IPS-NIHi7 (cell line): ENCODE measurements at regions not wholly inside any gene's neighbourhood (a gene's known extent, or its start where the extent isn't known, plus 50 kb on each side); places are given as distances from the start of the nearest gene placed in this dataset.

Experiments
- DNase-seq: peaks from one replicate; pipeline ENCODE4 v3.0.0; 2012; ENCODE audit warnings: mixed read lengths; ENCODE audit errors: extremely low spot score

DNA sequence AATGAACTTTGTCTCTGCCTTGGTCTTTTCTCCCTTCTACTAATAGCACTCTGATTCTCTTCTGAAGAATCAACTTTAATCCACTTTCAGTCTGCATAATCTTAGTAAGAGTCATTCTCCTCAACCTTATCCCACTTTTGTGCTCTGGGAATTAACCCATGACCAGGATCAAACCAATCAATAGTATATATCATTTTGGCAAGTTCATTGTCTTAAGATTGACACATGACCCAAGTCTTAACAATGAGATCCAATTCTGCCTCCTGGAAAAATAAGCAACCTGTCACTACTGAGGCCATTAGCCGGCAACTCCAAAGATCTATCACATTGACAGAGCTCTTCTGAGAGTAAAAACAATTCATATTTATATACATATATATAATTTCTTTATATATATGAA lies 1358.4 kb upstream of the ADGRL3 start:
- no peak for DNase-seq

DNA sequence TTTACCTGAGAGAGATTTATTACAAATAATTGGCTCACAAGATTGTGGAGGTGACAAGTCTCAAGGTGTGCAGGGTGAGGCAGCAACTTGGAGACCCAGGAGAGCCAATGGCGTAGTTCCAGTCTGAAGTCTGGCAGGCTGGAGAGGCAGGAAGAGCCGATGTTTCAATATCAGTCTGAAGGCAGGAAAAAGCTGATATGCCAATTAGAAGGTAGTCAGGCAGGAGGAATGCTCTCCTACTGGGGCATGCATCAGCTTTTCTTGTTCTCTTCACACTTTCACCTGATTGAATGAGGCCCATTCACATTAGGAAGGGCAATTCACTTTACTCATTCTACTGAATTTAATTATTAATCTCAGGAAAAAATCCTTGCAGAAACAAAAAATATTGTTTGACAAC lies 1351.7 kb upstream of the ADGRL3 start:
- DNase-seq, result peak; percentile 25

DNA sequence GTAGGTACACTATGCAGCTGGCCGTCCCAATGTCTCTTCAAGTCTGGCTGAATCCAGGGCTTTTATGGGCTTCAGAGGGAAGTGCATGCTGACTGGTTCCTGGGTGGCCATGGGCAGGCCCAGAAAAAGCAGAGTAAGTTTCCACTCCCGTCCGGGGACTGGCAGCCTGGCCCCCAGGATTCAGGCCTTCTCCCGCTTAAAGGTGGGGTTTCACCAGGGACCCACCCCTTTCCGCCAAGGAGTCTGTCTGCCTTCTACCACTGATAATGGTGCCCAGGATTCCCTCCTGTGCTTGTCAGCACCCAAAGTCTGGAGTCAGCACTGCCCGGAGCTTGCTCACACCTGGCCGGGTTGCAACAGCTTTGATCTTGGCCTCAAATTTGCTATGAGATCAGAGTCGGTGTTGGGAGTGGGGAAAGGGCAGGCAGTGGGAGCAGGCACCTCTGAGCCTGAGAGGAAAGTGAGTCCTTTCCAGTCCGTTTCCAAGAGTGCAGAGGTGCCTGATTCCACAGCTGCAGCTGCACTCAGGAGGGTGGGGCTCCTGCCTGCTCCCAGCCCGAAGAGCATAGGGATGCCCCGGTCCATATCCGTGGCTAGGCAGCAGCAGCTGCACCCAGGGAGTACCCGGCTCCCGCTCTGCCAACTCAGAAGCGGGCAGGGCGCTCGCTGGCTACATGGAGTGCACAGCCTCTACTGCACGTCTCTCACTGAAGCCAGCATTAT lies 1344.3 kb upstream of the ADGRL3 start:
- DNase-seq, result no peak

DNA sequence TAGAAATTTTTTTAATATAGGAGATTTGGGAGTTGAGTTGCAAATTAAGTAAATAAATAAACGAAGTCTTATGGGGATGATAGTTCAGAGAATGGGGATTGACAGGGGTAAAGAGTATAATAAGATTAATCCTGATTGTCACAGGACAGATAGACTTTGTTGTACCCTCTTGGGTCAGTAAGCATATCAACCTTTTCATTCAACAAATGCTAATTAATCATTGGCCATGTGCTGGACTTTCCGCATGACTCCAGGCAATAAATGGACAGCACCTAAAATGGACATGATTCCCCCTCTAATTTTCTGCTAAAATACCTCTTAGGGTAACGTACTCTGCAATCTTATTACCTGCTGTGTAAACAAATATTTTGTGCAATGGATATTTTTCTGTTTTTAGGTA lies 1331.1 kb upstream of the ADGRL3 start:
- DNase-seq, result no peak

DNA sequence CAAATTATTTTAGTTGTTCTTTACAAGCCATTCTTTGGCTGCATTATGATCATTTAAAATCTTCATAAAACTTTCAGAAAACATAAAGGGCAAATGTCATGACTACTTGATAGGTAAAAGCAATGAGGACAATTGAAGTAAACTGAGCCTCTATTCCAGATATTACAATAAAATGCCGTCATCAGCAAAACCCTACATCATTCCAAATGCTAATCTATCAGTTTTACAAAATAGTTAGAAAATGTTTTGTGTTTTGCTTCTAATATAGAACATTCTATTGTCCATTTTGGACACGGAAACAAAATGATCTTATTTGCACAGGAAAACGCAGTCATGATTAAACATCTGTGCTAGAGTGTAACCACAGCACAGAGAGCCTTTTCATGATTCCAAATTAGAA lies 1330.6 kb upstream of the ADGRL3 start:
- DNase-seq, result no peak

DNA sequence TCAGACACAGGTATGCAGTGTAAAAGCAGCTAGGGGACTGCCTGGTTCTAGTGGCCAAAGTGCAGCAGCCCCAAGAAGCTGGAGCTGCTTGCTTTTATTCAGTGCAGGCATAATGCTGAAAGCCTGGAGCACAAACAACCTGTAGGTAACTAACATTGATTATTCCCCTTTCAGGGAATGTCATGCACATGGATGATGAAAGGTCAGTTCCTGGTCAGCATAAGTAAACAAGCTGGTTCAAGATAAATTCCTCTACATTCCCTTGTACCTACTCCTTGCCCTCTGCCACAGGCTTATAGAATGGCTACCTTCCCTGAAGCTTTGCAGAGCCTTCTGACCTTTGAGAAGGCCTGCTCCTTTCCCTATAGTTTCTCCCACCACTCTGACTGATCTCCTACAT lies 1318.5 kb upstream of the ADGRL3 start:
- DNase-seq, result no peak

DNA sequence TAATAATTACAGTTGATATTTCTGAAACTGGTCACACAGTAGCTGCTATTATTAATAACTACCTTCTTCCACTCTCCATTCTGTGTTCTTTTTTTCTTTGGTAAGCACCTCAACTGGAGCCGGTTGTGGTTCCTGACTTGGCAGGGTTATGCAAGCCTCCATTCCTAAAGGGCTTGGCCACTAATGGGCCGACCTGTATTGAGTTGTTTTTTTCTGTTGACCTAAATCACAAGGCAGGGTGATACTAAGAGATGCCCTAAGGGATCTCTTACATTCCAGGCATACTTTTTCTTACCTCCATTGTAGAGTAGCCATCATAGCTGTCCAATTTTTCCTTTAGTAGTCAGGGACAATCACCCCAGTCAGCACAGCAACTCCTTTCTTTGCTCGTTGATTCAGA lies 1295.8 kb upstream of the ADGRL3 start:
- DNase-seq, result peak; percentile 8

DNA sequence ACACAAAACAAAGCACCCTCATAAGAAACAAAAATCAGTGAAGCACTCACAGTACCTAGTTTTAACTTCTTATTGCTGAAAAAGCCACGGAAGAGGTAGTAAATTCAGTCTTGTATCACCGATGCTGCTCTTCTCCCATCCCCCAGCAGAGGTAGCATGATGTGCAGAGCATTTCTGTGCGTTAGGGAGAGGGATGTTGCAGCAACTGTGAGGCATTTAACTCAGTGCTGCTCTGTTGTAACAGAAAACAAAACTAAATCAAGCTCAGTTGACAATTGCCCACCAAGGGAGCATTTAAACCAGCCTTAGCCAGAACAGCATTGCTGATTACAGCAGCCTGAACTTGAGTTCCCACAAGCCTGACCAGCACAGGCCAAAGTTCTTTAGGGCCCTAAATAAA lies 1279.7 kb upstream of the ADGRL3 start:
- peak; percentile 18 for DNase-seq

DNA sequence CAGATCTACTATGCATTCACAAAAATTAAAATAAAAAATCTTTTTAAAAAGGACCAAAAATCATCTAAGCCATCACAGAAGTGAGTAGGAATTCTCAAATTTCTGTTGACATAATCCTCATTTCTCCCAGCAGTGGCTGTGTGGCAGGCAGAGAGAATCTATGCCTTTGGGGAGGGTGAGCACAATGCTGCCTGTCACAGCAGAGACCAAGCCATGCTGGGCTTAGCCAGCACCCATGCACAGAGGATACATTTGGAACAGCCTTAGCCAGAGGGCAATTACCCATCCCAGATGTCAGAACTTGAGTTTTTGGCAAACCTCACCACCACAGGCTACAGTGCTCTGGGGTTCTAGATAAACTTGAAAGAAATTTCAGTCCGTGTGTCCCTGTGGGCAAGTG lies 1274.8 kb upstream of the ADGRL3 start:
- no peak for DNase-seq

DNA sequence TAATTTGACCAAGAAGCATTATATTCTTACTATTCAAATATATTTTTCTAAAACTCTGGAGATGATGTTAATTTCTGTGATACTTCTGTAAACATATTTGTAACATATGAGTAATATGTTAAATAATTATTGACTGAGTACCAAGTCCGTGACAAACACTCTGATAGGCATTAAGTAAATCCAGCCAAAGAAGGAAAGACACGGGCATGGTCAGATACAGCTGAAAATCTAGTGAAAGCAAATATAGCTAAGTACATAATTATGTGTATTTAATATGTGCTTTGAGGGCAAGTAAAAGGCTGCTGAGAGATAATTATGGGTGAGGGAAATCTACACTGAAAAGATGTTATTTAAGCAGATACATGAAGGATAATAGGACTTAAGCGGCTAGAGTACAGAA lies 1263.6 kb upstream of the ADGRL3 start:
- no peak for DNase-seq

DNA sequence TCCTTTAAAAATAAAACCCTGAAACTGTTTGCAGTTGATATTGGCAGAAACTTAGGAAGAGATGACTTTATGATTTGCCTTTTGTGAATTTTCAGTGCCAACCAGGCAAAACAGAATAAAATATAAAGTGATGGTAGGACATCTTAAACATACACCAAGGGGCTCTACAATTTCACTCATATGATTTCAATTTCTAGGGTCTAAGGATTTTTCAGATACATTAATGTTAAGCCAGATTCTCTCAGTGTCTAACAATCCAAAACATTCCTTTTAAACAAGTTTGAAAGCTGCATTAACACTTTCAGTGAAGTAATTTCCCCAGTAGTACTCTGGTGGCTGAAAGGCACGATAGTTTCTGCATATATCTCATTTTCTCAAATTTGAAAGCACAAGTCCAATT lies 1262.0 kb upstream of the ADGRL3 start:
- no peak for DNase-seq

DNA sequence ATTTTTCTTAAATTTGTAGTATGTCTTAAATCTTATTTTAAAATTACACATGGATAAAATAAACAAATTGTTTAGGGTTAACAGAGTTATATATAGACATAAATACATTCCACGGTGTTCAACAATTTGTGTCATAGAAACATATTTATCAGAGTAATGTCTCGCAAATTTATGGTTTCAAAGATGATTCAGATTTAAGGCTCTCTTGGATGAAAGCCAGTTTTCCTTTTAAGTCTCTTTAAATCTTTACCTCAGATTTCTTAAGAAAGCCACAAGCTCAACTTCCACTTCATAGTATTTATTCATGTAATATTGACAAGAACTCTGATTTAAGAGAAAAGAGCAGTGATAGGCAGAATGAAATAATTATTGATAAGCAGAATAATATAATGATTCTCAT lies 1254.8 kb upstream of the ADGRL3 start:
- DNase-seq, result no peak

DNA sequence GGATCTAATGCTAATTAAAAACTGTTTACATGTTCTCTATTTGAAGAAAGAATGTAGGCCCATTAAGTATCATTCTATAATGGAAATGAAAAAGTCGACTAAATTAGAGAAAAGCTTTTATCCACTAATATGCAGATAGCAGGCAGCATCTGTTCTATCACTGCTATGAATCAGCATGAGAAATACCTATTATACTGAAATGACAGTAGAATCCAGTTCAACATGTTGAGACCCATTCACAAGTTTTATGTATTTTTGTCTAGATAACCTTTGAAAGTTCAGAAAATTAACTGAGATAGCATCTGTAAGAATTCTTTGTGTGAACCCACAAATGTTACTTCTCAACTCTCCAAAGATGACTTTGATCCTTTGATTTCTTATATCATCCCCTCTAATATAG lies 1254.4 kb upstream of the ADGRL3 start:
- no peak for DNase-seq

DNA sequence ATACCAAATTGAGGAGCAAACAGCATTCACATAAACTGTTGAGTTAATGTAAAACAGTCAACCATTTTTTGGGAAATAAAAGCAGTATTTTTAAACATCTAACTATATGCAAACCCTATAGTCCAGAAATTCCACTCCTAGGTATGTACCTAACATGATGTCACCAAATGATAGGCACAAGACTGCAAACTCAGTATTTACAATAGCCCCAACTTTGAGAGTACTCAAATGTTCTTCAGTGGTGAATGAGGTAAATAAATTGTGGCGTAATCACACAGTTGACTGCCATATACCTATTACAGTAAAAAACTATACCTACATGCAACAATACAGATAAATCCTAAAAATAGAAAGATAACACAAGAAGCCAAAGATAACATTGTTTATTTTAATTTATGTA lies 1243.8 kb upstream of the ADGRL3 start:
- no peak for DNase-seq

DNA sequence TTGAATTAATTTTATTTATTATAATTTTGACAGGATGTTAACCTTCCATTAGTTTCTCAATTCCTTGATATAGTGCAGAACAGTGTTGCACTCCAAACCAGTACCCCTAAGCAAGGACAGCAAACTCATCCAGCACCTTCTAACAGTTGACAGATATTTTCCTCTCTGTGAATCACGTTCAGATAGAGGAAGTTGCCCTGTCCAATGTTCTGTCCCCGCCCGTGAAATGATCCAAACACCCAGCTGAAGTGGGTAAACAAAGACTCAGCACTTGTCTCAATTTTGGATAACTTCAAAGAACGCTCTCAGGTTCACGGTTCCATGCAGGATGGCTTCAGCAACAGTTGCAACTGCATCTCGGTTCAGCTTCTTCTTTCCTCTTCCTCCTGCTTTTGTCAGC lies 1240.0 kb upstream of the ADGRL3 start:
- no peak for DNase-seq

DNA sequence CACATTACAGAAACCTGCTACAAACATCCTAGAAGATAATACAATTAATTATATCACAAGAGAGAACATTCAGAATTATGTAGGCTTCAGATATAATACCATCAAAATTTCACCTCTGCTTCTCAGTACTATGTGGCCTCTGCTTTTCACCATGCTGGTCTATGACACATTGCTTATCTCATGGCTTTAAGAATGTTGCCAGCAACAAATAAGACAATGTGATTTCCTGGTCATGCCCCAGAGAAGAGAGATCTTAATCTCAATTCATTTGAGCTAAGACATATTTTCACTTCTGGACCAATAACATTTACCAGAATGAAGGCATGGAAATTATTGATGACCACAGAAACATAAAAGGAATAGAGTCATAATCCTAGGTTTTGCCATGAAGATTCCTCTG lies 1233.4 kb upstream of the ADGRL3 start:
- DNase-seq, result no peak

DNA sequence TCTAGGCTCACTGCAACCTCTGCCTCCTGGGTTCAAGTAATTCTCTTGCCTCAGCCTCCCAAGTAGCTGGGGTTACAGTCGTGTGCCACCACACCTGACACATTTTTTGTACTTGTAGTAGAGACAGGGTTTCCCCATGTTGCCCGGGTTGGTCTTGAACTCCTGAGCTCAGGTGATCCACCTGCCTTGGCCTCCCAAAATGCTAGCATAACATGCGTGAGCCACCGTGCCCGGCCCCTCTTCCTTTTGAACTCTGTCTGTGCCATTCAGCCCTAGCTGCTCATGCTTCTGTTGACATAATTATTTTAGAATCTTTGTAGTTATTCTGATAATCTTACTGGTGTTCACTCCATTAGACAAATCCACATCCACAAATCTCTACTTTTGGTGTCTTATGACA lies 1231.3 kb upstream of the ADGRL3 start:
- DNase-seq, result no peak

DNA sequence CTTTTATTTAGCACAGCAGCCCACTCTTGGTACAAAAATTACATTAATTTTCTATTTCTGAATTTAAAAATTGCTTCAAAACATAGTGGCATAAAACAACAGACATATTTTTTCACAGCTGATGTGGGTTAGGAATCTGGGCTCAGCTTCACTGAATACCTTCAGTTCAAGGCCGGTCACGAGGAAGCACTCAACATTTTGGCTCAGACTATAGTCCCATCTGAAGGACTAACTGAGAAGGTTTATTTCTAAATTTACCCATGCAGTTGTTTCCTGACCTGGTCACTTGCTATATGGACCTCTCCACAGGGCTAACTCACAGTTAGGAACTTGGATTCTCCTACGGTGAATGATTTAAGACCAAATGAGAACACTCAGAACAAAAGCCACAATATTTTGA lies 1230.2 kb upstream of the ADGRL3 start:
- no peak for DNase-seq

DNA sequence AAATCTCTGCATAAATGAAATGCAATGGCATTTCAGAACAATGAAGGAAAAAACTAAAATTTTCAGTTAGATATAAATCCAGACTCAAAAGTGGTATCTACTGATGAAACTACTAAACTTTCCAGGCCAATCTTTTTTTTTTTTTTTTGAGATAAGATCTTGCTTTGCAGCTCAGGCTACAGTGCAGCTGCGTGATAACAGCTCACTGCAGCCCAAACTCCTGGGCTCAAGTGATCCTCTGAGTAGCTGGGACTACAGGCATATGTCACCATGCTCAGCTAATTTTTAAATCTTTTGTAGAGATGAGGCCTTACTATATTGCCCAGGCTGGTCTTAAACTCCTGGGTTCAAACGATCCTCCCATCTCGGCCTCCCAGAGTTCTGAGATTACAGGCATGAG lies 1228.2 kb upstream of the ADGRL3 start:
- DNase-seq, result no peak

DNA sequence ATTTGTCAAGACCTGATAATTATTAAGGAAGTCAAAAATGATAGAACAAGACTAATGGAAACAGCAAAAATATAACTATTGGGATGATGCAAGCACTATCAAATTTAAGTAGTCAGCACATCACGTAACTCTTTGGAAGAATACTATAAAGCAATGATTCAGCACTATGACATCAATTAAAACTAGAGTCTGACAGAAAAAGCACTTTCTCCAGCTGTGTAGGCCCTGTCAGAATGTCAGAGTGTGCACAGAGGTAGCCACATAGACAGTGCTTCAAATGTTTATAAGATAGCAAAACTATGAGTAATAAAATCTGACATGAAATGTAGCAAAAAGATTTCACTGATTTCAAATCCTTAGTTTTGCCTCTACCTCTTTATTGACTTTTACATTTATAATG lies 1226.6 kb upstream of the ADGRL3 start:
- no peak for DNase-seq

DNA sequence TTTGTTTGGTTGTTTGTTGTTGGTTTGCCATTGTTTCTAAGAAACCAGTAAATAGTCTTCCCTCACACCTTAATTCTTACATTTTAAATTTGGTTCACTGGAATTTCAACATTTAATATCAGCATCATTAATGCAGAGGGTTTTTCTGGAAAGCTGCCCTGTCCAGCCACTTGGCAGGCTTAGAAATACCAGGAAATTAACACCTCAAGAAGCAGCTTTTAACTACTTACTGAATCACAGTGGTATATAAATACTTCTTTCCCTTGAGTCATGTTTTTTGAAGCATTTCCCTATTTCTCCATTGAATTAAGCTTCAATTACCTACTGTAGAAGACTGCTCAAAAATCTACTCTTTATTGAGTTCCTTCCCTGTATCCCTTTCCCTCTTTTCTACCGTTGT lies 1221.1 kb upstream of the ADGRL3 start:
- no peak for DNase-seq

DNA sequence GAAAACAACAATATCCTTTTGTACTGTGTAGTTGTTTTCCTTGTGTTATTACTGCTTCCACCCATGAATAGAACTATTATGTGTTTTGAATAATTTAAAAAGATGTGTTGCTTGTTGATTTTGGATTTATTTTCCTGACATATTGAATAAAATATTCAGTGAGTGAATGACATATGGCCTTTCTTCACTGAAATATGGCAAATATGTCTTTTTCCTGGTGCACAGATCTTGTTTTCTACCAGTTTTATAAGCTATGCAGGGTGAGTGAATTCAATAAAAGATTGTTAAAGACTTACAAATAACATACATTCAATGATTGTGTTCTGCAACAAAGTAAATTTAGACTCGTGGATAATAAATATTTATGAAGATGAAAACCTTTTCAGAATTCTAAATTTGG lies 1216.3 kb upstream of the ADGRL3 start:
- no peak for DNase-seq

DNA sequence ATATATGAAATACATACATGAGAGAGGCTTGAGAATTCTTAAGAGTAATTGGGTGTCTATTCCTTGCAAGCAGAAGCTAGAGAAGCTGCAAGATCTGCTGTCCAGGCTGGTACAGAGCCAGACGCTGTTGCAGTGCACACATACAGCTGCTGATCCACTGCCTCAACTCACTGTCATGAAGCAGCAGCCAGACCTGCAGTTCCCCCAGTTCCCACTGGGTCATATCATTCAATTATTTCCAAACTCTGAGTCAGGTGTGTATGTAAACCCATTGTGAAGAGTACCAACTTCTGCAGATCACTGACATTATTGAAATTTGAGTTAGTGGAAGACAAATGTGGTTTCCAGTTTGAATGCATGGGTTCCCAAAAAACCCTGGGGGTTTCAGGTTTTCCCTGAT lies 1212.8 kb upstream of the ADGRL3 start:
- DNase-seq, result peak; percentile 8

DNA sequence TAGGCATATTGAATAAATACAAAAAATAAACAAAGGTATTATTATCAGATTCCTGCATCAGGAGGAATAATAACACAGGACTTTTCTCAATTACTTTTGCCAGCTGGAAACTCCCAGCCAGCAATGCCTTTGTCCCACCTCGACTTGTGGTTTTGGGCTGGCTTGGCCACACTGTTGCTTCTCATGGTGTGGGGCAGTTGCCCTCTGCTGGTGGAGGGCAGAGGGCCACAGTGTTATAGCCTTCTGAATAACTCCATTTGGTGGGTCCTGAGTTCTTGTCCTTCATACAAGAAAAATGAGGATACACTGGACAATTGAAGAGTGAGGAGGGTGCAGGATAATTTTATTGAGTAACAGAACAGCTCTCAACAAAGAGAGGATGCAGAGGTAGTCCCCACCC lies 1206.0 kb upstream of the ADGRL3 start:
- DNase-seq, result peak; percentile 7
